GM12878 (cell line): ENCODE measurements at regions not wholly inside any gene's neighbourhood (a gene's known extent, or its start where the extent isn't known, plus 50 kb on each side); places are given as distances from the start of the nearest gene placed in this dataset.
"Not testable (repeated sequence)": the region's sequence is repeated elsewhere in the genome, so short reads cannot be mapped to it uniquely, and the experiment has no call there.

Experiments
- ATAC-seq: fragments of 200-7000 bp; cut with Tn5 transposase; 3 replicates; pipeline ENCODE4 v1.9.1; 2020; ENCODE audit warnings: mild to moderate bottlenecking, moderate library complexity
- BruUV-seq: library from RNA; stranded (reverse); fragments of 400-500 nt; replicated peaks from 2 replicates; lab custom pipeline; 2021; lab: Mats Ljungman, UMichigan
- CTCF ChIA-PET: fragments of 300-600 bp; sonication (Branson Sonifier 250); formaldehyde crosslinking; extraction: SDS; loops from one replicate; lab custom pipeline; 2021; ENCODE audit warnings: inconsistent platforms; lab: Yijun Ruan, JAX
- POLR2A ChIA-PET: fragments of 350-600 bp; formaldehyde crosslinking; extraction: SDS; loops from one replicate; lab custom pipeline; 2021; ENCODE audit warnings: inconsistent platforms; lab: Charles Lee
- RAD21 ChIA-PET: fragments of 300-600 bp; sonication (Branson Sonifier 250); formaldehyde crosslinking; loops from one replicate; lab custom pipeline; 2023; ENCODE audit warnings: antibody characterized with exemption; ENCODE audit not compliant: unreplicated experiment; lab: Charles Lee
- SMC1A ChIA-PET: fragments of 300-600 bp; sonication (Branson Sonifier 250); formaldehyde crosslinking; loops from one replicate; lab custom pipeline; 2023; ENCODE audit not compliant: unreplicated experiment, uncharacterized antibody; lab: Charles Lee
- DNase-seq: peaks from one replicate; pipeline ENCODE4 v3.0.0-alpha.2; 2011; ENCODE audit warnings: low read depth, low spot score
- FAIRE-seq: peaks from 3 replicates; lab custom pipeline; 2011; peaks lifted over from hg19 to GRCh38; lab: Jason Lieb, UNC
- H2AFZ ChIP-seq: 2 replicates; pipeline ENCODE4 v1.6.0; 2011; ENCODE audit warnings: low read depth, low read length, control low read depth; ENCODE audit not compliant: control insufficient read depth
- H3K27ac ChIP-seq: 2 replicates; pipeline ENCODE4 v1.5.1; 2011; ENCODE audit warnings: control low read depth; ENCODE audit not compliant: control insufficient read depth, insufficient read depth
- H3K27me3 ChIP-seq, 2 experiments: replicated peaks in 1 of 2; 2 replicates each; pipeline versions ENCODE4 v1.6.0 to v1.6.1; 2011; ENCODE audit warnings: low read length in 1 of 2; ENCODE audit not compliant: control insufficient read depth in 2 of 2, insufficient read depth in 2 of 2
- H3K36me3 ChIP-seq, 2 experiments: 2 replicates each; pipeline ENCODE4 v1.5.1; 2011; ENCODE audit warnings: low read length in 1 of 2; ENCODE audit not compliant: control insufficient read depth in 2 of 2, insufficient read depth in 2 of 2
- H3K4me1 ChIP-seq: 2 replicates; pipeline ENCODE4 v1.6.1; 2011; ENCODE audit warnings: mild to moderate bottlenecking, low read length, moderate library complexity, mixed read lengths; ENCODE audit not compliant: control insufficient read depth, insufficient read depth
- H3K4me2 ChIP-seq: 2 replicates; pipeline ENCODE4 v1.6.0; 2011; ENCODE audit warnings: control low read depth; ENCODE audit not compliant: control insufficient read depth, insufficient read depth
- H3K4me3 ChIP-seq: fragments of 200-600 bp; sonication (generic); 2 replicates; pipeline ENCODE4 v1.5.1; 2016
- H3K79me2 ChIP-seq: 2 replicates; pipeline ENCODE4 v1.6.0; 2011; ENCODE audit warnings: low read length; ENCODE audit not compliant: control insufficient read depth, insufficient read depth
- H3K9ac ChIP-seq: 2 replicates; pipeline ENCODE4 v1.8.0; 2011; ENCODE audit warnings: low read length, control low read depth, mixed read lengths; ENCODE audit not compliant: control insufficient read depth, insufficient read depth
- H3K9me3 ChIP-seq: replicated peaks from 3 replicates; pipeline ENCODE4 v1.5.1; 2011; ENCODE audit warnings: mild to moderate bottlenecking, low read length; ENCODE audit not compliant: control insufficient read depth, insufficient read depth
- H4K20me1 ChIP-seq: 2 replicates; pipeline ENCODE4 v1.6.0; 2011; ENCODE audit not compliant: control insufficient read depth, insufficient read depth
- E4F1 ChIP-seq: fragments of 450-650 bp; IDR thresholded peaks from 2 replicates; pipeline ENCODE4 v1.6.1; 2018; ENCODE audit warnings: borderline replicate concordance, mild to moderate bottlenecking; ENCODE audit not compliant: partially characterized antibody
- HSF1 ChIP-seq: fragments of 150-350 bp; IDR thresholded peaks from 2 replicates; pipeline ENCODE4 v1.6.1; 2014; ENCODE audit warnings: mild to moderate bottlenecking, low read depth, low read length
- LARP7 ChIP-seq: fragments of 450-650 bp; IDR thresholded peaks from 2 replicates; pipeline ENCODE4 v1.6.1; 2017; ENCODE audit warnings: mild to moderate bottlenecking
- RELA ChIP-seq: fragments of 450-650 bp; IDR thresholded peaks from 2 replicates; pipeline ENCODE4 v1.8.0; 2014; ENCODE audit warnings: borderline replicate concordance; ENCODE audit not compliant: partially characterized antibody
- SP1 ChIP-seq: IDR thresholded peaks from one replicate; pipeline ENCODE4 v1.6.1; 2011; ENCODE audit warnings: low read depth, low read length
- SUZ12 ChIP-seq: fragments of 200-600 bp; sonication (generic); IDR thresholded peaks from one replicate; pipeline ENCODE4 v1.6.1; 2018; ENCODE audit warnings: antibody characterized with exemption, mild to moderate bottlenecking; ENCODE audit not compliant: unreplicated experiment
- WGBS: methylation state at CpG from one replicate; pipeline ENCODE4 v1.1.6; 2016; ENCODE audit warnings: low lambda C conversion rate; ENCODE audit not compliant: insufficient replicate concordance, insufficient coverage; ENCODE audit errors: missing lambda C conversion rate; 5-methylcytosine and 5-hydroxymethylcytosine counted together
- in situ Hi-C: fragments of 300-500 bp; cut with MboI; formaldehyde crosslinking; loops from 9 replicates; pipeline ENCODE4 v1.14.3; 2018; ENCODE audit warnings: mixed read lengths
- intact Hi-C: fragments of 100-400 bp; cut with micrococcal nuclease; formaldehyde crosslinking; loops from one replicate; pipeline ENCODE4 v1.14.2; 2022; ENCODE audit not compliant: unreplicated experiment

- ATAC-seq = no peak
- CTCF ChIA-PET = no interaction called here
These were observed 442.4 kb downstream of the RBFOX1 start for GRCh38 chr16:7775072-7775488.

GRCh38 chr16:7772722-7773121 is 440.1 kb downstream of the RBFOX1 start:
- H3K4me1 ChIP-seq = no peaks in the 10 kb centered on the region
- 18% methylated on average over 8 of the region's 8 CpGs for WGBS
- in situ Hi-C loops (no loop called here), intact Hi-C loops (no loop called here)
- ATAC-seq (no peak), FAIRE-seq (no peak), DNase-seq (no peak)
- H3K9me3 ChIP-seq = no peaks in the 10 kb centered on the region; the same call in 2 of the 3 replicates
- no peaks in the 10 kb centered on the region for H3K27me3 ChIP-seq
- H3K9ac ChIP-seq = no peak overlapping the region
- ChIA-PET CTCF (no interaction called here), RAD21 (no interaction called here), POLR2A (no interaction called here), SMC1A (no interaction called here)
- H3K36me3 ChIP-seq = no peaks in the 10 kb centered on the region
- H4K20me1 ChIP-seq = no peaks in the 10 kb centered on the region
- H3K4me3 ChIP-seq = no peak overlapping the region
- no peak overlapping the region for H2AFZ ChIP-seq
- H3K27ac ChIP-seq = no peak overlapping the region
- BruUV-seq = no TSS peak
- H3K4me2 ChIP-seq = no peak overlapping the region
- TF ChIP-seq SUZ12 (no peak), LARP7 (no peak), HSF1 (no peak), RELA (no peak)
- H3K79me2 ChIP-seq = no peaks in the 10 kb centered on the region

More at GRCh38 chr16:7775072-7775488, 442.4 kb downstream of the RBFOX1 start:
- Histone ChIP-seq H3K36me3 (no peaks in the 10 kb centered on the region), H3K4me1 (no peaks in the 10 kb centered on the region), H3K9me3 (no peaks in the 10 kb centered on the region; the same call in 2 of the 3 replicates), H3K27ac (no peak overlapping the region), H2AFZ (no peak overlapping the region), H3K79me2 (no peaks in the 10 kb centered on the region), H3K4me2 (no peak overlapping the region), H4K20me1 (no peaks in the 10 kb centered on the region), H3K4me3 (no peak overlapping the region), H3K27me3 (no peaks in the 10 kb centered on the region), H3K9ac (no peak overlapping the region)
- TF ChIP-seq E4F1 (peak; percentile 36), SP1 (no peak)
- in situ Hi-C loops = no loop called here
- WGBS = 0% methylated on average over 1 of the region's 1 CpG
- DNase-seq (no peak), FAIRE-seq (no peak)
- ChIA-PET RAD21 (no interaction called here), POLR2A (no interaction called here), SMC1A (no interaction called here)
- BruUV-seq = no TSS peak
- intact Hi-C loops = no loop called here

- H3K36me3 ChIP-seq, H3K4me2 ChIP-seq, H3K9ac ChIP-seq, H4K20me1 ChIP-seq, H3K9me3 ChIP-seq, SMC1A ChIA-PET, DNase-seq, ATAC-seq, CTCF ChIA-PET, FAIRE-seq, H3K4me1 ChIP-seq, in situ Hi-C loops, H3K27ac ChIP-seq, RAD21 ChIA-PET, POLR2A ChIA-PET, BruUV-seq, H3K79me2 ChIP-seq, H2AFZ ChIP-seq, intact Hi-C loops, H3K4me3 ChIP-seq, H3K27me3 ChIP-seq: not testable (repeated sequence)
- WGBS = 18% methylated on average over 5 of the region's 6 CpGs
These were observed 436.4 kb downstream of the RBFOX1 start for GRCh38 chr16:7769091-7769490.
